T-helper 1 cell (primary cell): ENCODE measurements at regions not wholly inside any gene's neighbourhood (a gene's known extent, or its start where the extent isn't known, plus 50 kb on each side); places are given as distances from the start of the nearest gene placed in this dataset.

Experiments used
- DNase-seq, 5 donors: peaks; one replicate each; pipeline ENCODE4 v3.0.0-alpha.2; 2012 to 2020

DNA sequence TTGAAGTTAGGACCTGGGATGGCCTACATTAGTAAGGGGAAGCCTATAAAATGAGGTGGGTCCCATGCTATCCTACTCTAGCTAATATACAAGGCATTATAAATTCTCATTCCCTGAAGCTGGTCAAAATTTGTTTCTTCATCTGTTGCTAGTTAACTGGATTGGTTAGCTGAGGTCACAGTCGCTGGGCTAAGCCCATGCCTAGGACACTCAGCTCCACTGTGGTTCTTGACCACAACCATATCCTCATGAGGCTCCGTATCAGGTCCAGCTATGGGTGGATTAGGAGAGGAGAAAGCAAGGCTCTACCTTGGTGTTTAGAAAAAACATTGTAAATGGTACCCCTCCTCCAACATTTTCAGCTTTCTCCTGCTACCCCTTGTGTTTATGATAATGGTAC, 52.8 kb upstream of the RAI14 start:
- DNase-seq = no peak

GRCh38 chr5:34604119-34604675, 51.9 kb upstream of the RAI14 start:
- no peak for DNase-seq

GRCh38 chr5:34606101-34606500, 50.0 kb upstream of the RAI14 start:
- no peak for DNase-seq
